MM.1S (cell line): ENCODE measurements at regions not wholly inside any gene's neighbourhood (a gene's known extent, or its start where the extent isn't known, plus 50 kb on each side); places are given as distances from the start of the nearest gene placed in this dataset.

Experiments
- CTCF ChIP-seq: fragments of 300-600 bp; sonication (generic); IDR thresholded peaks from 2 replicates; pipeline ENCODE4 v1.5.1; 2016; ENCODE audit warnings: antibody characterized with exemption, low read length, mixed read lengths
- EZH2 ChIP-seq: fragments of 300-600 bp; sonication (generic); optimal IDR thresholded peaks from 2 replicates; pipeline ENCODE3; 2017; ENCODE audit warnings: low read depth, mild to moderate bottlenecking, antibody characterized with exemption, low read length, mixed read lengths
- EZH2phosphoT487 ChIP-seq: fragments of 300-600 bp; sonication (generic); IDR thresholded peaks from 2 replicates; pipeline ENCODE4 v1.6.1; 2018; ENCODE audit warnings: antibody characterized with exemption, low read length

- no peak for TF ChIP-seq CTCF
- TF ChIP-seq EZH2phosphoT487, result no peak
- no peak for TF ChIP-seq EZH2
Measured at GRCh38 chr4:19725130-19725529, 526.6 kb upstream of the SLIT2 start.
